ENCODE measurements at regions not wholly inside any gene's neighbourhood (a gene's known extent, or its start where the extent isn't known, plus 50 kb on each side); places are given as distances from the start of the nearest gene placed in this dataset.

DNA sequence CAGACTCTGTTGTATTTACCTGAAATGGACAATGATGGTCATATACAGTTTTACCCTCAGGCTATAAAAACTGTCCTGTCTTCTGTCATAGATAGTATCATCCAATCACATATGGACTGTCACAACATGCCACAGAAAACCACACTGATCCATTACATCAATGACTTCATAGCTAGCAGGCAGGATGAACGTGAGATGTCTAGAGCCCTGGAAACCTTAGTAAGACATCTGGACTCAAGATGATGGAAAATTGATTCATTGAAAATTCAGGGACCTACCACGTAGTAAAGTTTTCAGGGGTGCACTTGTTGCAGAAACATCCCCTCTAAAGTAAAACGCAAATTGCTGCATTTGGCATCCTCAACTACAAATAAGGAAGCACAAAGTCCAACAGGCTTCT lies 284.4 kb upstream of the RGMB start:
- no peak for TF ChIP-seq GATA3 (IDR thresholded peaks at IDR 0.05; ENCODE audit: low read depth, low read length)
- TF ChIP-seq GATA2 (IDR thresholded peaks at IDR 0.05; ENCODE audit: low read depth, low read length) = no peak

Data from SH-SY5Y (cell line).